Brain microvascular endothelial cell (primary cell): ENCODE measurements at regions not wholly inside any gene's neighbourhood (a gene's known extent, or its start where the extent isn't known, plus 50 kb on each side); places are given as distances from the start of the nearest gene placed in this dataset.
A peak's percentile ranks its signal among the peaks of the same experiment; 100 is the strongest.
"Not testable (repeated sequence)": the region's sequence is repeated elsewhere in the genome, so short reads cannot be mapped to it uniquely, and the experiment has no call there.

Experiments used
- DNase-seq: peaks from one replicate; pipeline ENCODE4 v3.0.0-alpha.2; 2020
- H3K27ac ChIP-seq: fragments of 250-450 bp; sonication (Bioruptor Pico); 2 replicates; pipeline ENCODE4 v1.5.1; 2020; ENCODE audit warnings: mild to moderate bottlenecking, moderate library complexity
- H3K27me3 ChIP-seq: fragments of 250-450 bp; sonication (Bioruptor Pico); replicated peaks from 2 replicates; pipeline ENCODE4 v1.5.1; 2020; ENCODE audit warnings: mild to moderate bottlenecking
- H3K36me3 ChIP-seq: fragments of 250-450 bp; sonication (Bioruptor Pico); replicated peaks from 2 replicates; pipeline ENCODE4 v1.5.1; 2020; ENCODE audit warnings: mild to moderate bottlenecking
- H3K4me3 ChIP-seq: 2 replicates; pipeline ENCODE4 v1.5.1; 2011; ENCODE audit warnings: low read depth, mild to moderate bottlenecking, control low read depth, low read length, moderate library complexity
- in situ Hi-C: cut with HindIII; loops from 2 replicates; pipeline ENCODE4 v1.10.0; 2017; ENCODE audit warnings: low sequenced_read_pairs, low pct_ligation_motif_present
- TF ChIP-seq, protein P1 (sequence below): IDR thresholded peaks from 2 replicates; pipeline ENCODE4 v1.5.1; 2011; ENCODE audit warnings: low read depth, mild to moderate bottlenecking, moderate library complexity, low read length, control low read depth, inconsistent platforms; ENCODE audit errors: missing control alignments

- TF ChIP-seq, protein P1, sequence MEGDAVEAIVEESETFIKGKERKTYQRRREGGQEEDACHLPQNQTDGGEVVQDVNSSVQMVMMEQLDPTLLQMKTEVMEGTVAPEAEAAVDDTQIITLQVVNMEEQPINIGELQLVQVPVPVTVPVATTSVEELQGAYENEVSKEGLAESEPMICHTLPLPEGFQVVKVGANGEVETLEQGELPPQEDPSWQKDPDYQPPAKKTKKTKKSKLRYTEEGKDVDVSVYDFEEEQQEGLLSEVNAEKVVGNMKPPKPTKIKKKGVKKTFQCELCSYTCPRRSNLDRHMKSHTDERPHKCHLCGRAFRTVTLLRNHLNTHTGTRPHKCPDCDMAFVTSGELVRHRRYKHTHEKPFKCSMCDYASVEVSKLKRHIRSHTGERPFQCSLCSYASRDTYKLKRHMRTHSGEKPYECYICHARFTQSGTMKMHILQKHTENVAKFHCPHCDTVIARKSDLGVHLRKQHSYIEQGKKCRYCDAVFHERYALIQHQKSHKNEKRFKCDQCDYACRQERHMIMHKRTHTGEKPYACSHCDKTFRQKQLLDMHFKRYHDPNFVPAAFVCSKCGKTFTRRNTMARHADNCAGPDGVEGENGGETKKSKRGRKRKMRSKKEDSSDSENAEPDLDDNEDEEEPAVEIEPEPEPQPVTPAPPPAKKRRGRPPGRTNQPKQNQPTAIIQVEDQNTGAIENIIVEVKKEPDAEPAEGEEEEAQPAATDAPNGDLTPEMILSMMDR, result no peak
- Histone ChIP-seq H3K4me3 (no peak overlapping the region), H3K36me3 (no peaks in the 10 kb centered on the region), H3K27me3 (no peaks in the 10 kb centered on the region), H3K27ac (no peak overlapping the region)
- DNase-seq, result peak; percentile 60
- in situ Hi-C loops, result no loop called here
These were observed 185.6 kb downstream of the OR2B2 start for GRCh38 chr6:27726619-27727023.

DNA sequence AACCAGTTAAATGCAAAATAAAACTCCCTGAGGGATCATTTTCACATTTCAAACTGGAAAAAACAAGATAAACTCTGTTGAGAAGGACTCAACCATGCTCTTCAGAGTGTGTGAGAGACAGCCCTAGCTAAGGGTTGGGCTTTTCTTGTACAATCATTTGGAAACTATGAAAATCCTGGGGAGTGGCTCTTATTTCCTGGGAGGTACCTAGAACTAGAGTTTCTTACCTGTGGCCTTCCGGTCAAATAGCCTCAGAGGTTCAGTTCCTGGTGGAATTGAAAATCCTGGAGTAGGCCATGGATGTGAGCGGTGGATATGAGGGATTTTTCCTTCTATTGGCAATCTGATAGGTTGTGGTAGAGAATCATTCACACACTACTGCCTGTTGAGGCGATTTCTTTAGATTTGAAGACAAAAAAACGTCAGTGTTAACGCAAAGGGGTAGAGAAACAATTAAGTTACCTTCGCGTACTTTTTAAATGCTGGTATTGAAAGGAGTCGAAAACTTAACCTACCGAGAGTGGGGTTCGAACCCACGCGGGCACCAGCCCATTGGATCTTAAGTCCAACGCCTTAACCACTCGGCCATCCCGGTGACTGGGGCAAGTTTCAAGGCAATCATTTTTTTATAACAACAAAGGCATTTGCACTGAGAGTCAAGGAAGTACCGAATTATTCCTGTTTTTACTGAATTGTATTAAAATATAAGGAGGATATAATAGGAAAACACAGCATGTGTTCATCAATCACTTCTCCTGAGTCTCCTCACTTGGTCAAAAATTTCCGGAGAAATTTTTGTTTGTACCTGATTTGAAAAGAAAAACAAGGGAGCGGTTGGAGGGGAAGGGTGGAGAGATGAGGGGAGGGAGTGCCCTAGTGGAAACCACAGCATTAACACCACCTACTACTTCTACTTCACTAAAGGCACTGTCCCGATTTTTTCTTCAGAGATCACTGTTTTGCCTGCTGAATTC is 191.3 kb downstream of the OR2B2 start:
- TF ChIP-seq, protein P1, result peak; percentile 12
- in situ Hi-C loops, result no loop called here
- no peak overlapping the region for H3K27ac ChIP-seq

DNA sequence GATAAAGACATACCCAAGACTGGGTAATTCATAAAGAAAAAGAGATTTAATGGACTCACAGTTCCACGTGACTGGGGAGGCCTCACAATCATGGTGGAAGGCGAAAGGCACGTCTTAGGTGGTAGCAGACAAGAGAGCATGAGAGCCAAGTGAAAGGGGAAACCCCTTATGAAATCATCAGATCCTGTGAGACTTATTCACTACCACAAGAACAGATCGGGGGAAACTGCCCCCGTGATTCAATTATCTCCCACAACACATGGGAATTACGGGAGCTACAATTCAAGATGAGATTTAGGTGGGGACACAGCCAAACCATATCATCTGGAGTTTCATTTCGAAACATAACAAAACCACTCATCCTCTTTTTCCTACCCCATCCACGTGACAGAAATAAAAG is 193.2 kb downstream of the OR2B2 start:
- H3K36me3 ChIP-seq, in situ Hi-C loops, H3K27ac ChIP-seq, H3K27me3 ChIP-seq, H3K4me3 ChIP-seq: not testable (repeated sequence)
- peak; percentile 16 for DNase-seq

More for the DNA sequence above, 191.3 kb downstream of the OR2B2 start:
- Histone ChIP-seq H3K36me3 (no peaks in the 10 kb centered on the region), H3K27me3 (no peaks in the 10 kb centered on the region), H3K4me3 (peak overlapping the region; percentile 42)
- DNase-seq, result peak; percentile 86

- in situ Hi-C loops, result no loop called here
- H3K36me3 ChIP-seq, result no peaks in the 10 kb centered on the region
- TF ChIP-seq, protein P1, result no peak
These were observed 205.8 kb downstream of the OR2B2 start for GRCh38 chr6:27706431-27706830.

GRCh38 chr6:27700337-27700736 is 211.9 kb downstream of the OR2B2 start:
- no peaks in the 10 kb centered on the region for H3K27me3 ChIP-seq
- no peak overlapping the region for H3K4me3 ChIP-seq
- no peaks in the 10 kb centered on the region for H3K36me3 ChIP-seq
- no peak overlapping the region for H3K27ac ChIP-seq
- in situ Hi-C loops, result no loop called here
- TF ChIP-seq, protein P1, result no peak
- DNase-seq, result no peak

More at GRCh38 chr6:27706431-27706830, 205.8 kb downstream of the OR2B2 start:
- no peak overlapping the region for H3K27ac ChIP-seq
- no peaks in the 10 kb centered on the region for H3K27me3 ChIP-seq
- no peak overlapping the region for H3K4me3 ChIP-seq
- no peak for DNase-seq

- H3K27ac ChIP-seq, result no peak overlapping the region
- in situ Hi-C loops, result no loop called here
- peak overlapping the region; percentile 68 for H3K4me3 ChIP-seq
- DNase-seq, result no peak
- no peaks in the 10 kb centered on the region for H3K36me3 ChIP-seq
- TF ChIP-seq, protein P1, result no peak
- no peaks in the 10 kb centered on the region for H3K27me3 ChIP-seq
These were observed 217.7 kb downstream of the OR2B2 start for GRCh38 chr6:27694547-27694874.
